Adrenal gland (tissue), 9 donors: ENCODE measurements at regions not wholly inside any gene's neighbourhood (a gene's known extent, or its start where the extent isn't known, plus 50 kb on each side); places are given as distances from the start of the nearest gene placed in this dataset.

Experiments
- DNase-seq, 7 donors: peaks; one replicate each; pipeline ENCODE4 v3.0.0-alpha.2; 2019 to 2020
- H3K27ac ChIP-seq, 5 donors: fragments of 200-600 bp; sonication (generic) in 4 of 5; 1 replicate in 3 of 5; 2 replicates in 2 of 5; pipeline versions ENCODE4 v1.5.1 to v1.8.0; 2016 to 2020; ENCODE audit warnings: mild to moderate bottlenecking in 1 of 5
- H3K27me3 ChIP-seq: fragments of 200-600 bp; 2 replicates; pipeline ENCODE4 v1.8.0; 2021
- H3K36me3 ChIP-seq, 2 donors: fragments of 200-600 bp; replicated peaks in 1 of 2; 1 replicate in 1 of 2; 2 replicates in 1 of 2; pipeline versions ENCODE4 v1.5.1 to v1.8.0; 2018 to 2022
- H3K4me1 ChIP-seq, 2 donors: fragments of 200-600 bp; replicated peaks in 1 of 2; 1 replicate in 1 of 2; 2 replicates in 1 of 2; pipeline versions ENCODE4 v1.5.1 to v1.8.0; 2018 to 2021
- H3K4me3 ChIP-seq, 4 donors: fragments of 200-600 bp; sonication (generic) in 3 of 4; one replicate each; pipeline ENCODE4 v1.5.1; 2016 to 2018
- H3K9me3 ChIP-seq, 3 donors: fragments of 200-600 bp; sonication (generic) in 1 of 3; replicated peaks in 1 of 3; 1 replicate in 2 of 3; 2 replicates in 1 of 3; pipeline versions ENCODE4 v1.5.1 to v1.8.0; 2016 to 2021
- CTCF ChIP-seq, 6 experiments: fragments of 450-650 bp in 4 of 6; fragments of 200-600 bp in 2 of 6; sonication (generic) in 1 of 6; IDR thresholded peaks; 1 replicate in 5 of 6; 2 replicates in 1 of 6; pipeline versions ENCODE4 v1.5.1 to v1.8.0; 2016 to 2021; ENCODE audit warnings: antibody characterized with exemption in 6 of 6, mild to moderate bottlenecking in 2 of 6, moderate library complexity in 1 of 6
- POLR2A ChIP-seq, 2 donors: fragments of 450-650 bp; IDR thresholded peaks; one replicate each; pipeline ENCODE4 v1.6.1; 2017; ENCODE audit warnings: antibody characterized with exemption in 2 of 2, mild to moderate bottlenecking in 2 of 2, moderate library complexity in 1 of 2
- WGBS, 4 donors: extraction: QIAGEN DNeasy Blood & Tissue Kit in 2 of 4; methylation state at CpG; one replicate each; pipeline versions ENCODE4 v1.1.5 to v1.1.7; 2013 to 2017; 5-methylcytosine and 5-hydroxymethylcytosine counted together
- intact Hi-C, 2 donors: fragments of 100-400 bp; cut with DNase I; formaldehyde crosslinking; loops; one replicate each; pipeline versions ENCODE4 v1.14.1 to v1.15.0; 2022 to 2023
- donor health status: healthy with polysubstance abuse.
- donor health status: Bipolar disorder and iron deficiency.
- donor health status: DM: yes; HTN: yes; CAD: no.
- donor health status: DM: no; HTN: no; CAD: no.
- donor health status: DM: no; HTN: no; CAD: no.

- Histone ChIP-seq H3K36me3 (no peaks in the 10 kb centered on the region), H3K9me3 (no peaks in the 10 kb centered on the region), H3K27me3 (no peaks in the 10 kb centered on the region), H3K27ac (no peak overlapping the region), H3K4me1 (no peaks in the 10 kb centered on the region), H3K4me3 (no peak overlapping the region)
- TF ChIP-seq POLR2A (IDR thresholded peaks at IDR 0.05) (no peak), CTCF (IDR thresholded peaks at IDR 0.05) (no peak)
- intact Hi-C loops = no loop called here
- 60 to 69% (median 64%) methylated on average over 7 of the region's 7 CpGs for WGBS, 4 donors
- DNase-seq = no peak
Measured at GRCh38 chr10:21100871-21101514, 203.9 kb upstream of the NEBL start.

- intact Hi-C loops = no loop called here
- H3K9me3 ChIP-seq = no peaks in the 10 kb centered on the region
- WGBS, 4 donors = 79 to 87% (median 83%) methylated on average over 12 of the region's 12 CpGs
- TF ChIP-seq CTCF (IDR thresholded peaks at IDR 0.05) = no peak
- no peak for TF ChIP-seq POLR2A (IDR thresholded peaks at IDR 0.05)
- H3K27ac ChIP-seq = no peak overlapping the region
- H3K36me3 ChIP-seq = no peaks in the 10 kb centered on the region
- no peak overlapping the region for H3K4me3 ChIP-seq
- no peak for DNase-seq
- no peaks in the 10 kb centered on the region for H3K27me3 ChIP-seq
- no peaks in the 10 kb centered on the region for H3K4me1 ChIP-seq
Measured at GRCh38 chr10:21100190-21100589, 203.1 kb upstream of the NEBL start.

DNA sequence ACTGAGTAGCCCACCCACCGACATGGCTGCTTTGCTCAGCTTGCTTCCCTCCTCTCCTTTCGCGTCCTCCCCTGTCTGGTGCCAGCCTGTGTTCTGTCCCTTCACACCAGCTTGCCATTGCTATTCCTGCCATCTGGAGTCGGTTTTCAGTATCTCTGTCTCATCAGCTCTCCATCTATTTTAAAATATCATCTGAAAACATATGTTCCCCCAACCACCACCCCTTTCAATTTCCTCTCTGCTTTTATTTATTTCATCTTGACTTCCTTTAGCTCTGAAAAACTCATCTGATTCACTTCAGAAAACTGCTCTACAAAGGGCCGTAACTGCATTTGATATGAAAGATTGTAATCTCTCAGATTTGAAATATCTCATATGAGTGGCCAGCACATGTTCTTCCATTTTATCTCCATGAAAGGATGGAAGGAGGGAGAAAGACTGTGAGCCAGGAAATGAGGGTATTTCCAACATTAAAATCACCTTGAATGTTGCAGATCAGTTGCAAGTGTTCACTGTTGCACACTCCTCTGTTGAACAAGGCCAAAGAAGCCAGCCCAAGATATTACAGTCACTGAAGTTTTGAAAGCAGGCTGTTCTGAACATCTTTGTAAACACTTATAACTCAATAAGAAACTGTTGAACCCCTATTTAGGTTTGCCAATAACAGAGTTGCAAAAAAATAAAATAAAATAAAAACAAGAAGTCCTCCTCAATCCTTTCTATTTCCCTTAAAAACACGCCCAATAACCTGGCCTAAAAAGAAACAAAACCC, 202.4 kb upstream of the NEBL start:
- no peaks in the 10 kb centered on the region for H3K4me1 ChIP-seq
- peak overlapping the region in 1 of 5 donors; percentile 49 for H3K27ac ChIP-seq
- TF ChIP-seq CTCF (IDR thresholded peaks at IDR 0.05) = no peak
- TF ChIP-seq POLR2A (IDR thresholded peaks at IDR 0.05) = no peak
- H3K4me3 ChIP-seq = no peak overlapping the region
- no peaks in the 10 kb centered on the region for H3K36me3 ChIP-seq
- no peaks in the 10 kb centered on the region for H3K9me3 ChIP-seq
- WGBS, 4 donors = 69 to 79% (median 75%) methylated on average over 6 of the region's 6 CpGs
- DNase-seq = no peak
- H3K27me3 ChIP-seq = no peaks in the 10 kb centered on the region
- intact Hi-C loops = no loop called here

DNA sequence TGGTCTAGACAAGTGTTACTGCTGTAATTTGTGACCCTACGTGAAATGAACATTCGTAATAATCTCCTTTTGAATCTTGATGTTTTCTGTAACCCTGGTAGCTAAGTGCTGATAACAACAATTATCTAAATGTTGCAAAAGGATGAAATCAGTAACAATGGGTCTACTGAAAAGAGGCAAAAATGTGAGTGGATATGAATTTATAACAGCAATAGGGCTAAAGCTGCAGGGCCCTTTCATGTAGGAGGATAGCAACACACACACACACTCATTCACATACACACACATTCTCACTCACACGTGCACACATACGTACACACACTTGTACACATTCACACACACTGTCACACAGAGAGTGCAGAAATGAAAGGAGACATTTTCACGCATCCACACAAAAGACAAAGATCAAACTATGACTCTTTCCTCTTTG, 200.8 kb upstream of the NEBL start:
- H3K9me3 ChIP-seq = no peaks in the 10 kb centered on the region
- DNase-seq = no peak
- TF ChIP-seq CTCF (IDR thresholded peaks at IDR 0.05) = no peak
- no peak for TF ChIP-seq POLR2A (IDR thresholded peaks at IDR 0.05)
- H3K27ac ChIP-seq = no peak overlapping the region
- intact Hi-C loops = no loop called here
- H3K27me3 ChIP-seq = no peaks in the 10 kb centered on the region
- 91 to 94% (median 92%) methylated on average over 5 of the region's 5 CpGs for WGBS, 4 donors
- H3K4me3 ChIP-seq = no peak overlapping the region
- no peaks in the 10 kb centered on the region for H3K36me3 ChIP-seq
- peaks cover 0 to 4% of the 10 kb centered on the region in 2 donors for H3K4me1 ChIP-seq
